IMR-90 (cell line): ENCODE measurements at regions not wholly inside any gene's neighbourhood (a gene's known extent, or its start where the extent isn't known, plus 50 kb on each side); places are given as distances from the start of the nearest gene placed in this dataset.
"Not testable (repeated sequence)": the region's sequence is repeated elsewhere in the genome, so short reads cannot be mapped to it uniquely, and the experiment has no call there.

ENCODE experiments used
- ATAC-seq: fragments of 200-7000 bp; cut with Tn5 transposase; 2 replicates; pipeline ENCODE4 v1.9.1; 2020; ENCODE audit warnings: low read depth, mild to moderate bottlenecking, moderate library complexity
- BruUV-seq: library from RNA; stranded (reverse); fragments of 400-500 nt; replicated peaks from 2 replicates; lab custom pipeline; 2021; lab: Mats Ljungman, UMichigan
- CTCF ChIA-PET: fragments of 300-600 bp; formaldehyde crosslinking; extraction: SDS; loops from one replicate; lab custom pipeline; 2021; ENCODE audit warnings: antibody characterized with exemption; lab: Yijun Ruan, JAX
- POLR2A ChIA-PET: fragments of 300-600 bp; sonication (Branson Sonifier 250); formaldehyde crosslinking; loops from one replicate; lab custom pipeline; 2022; ENCODE audit warnings: antibody characterized with exemption; ENCODE audit not compliant: unreplicated experiment; lab: Charles Lee
- DNase-seq: peaks from one replicate; pipeline ENCODE4 v3.0.0; 2013
- H2AFZ ChIP-seq: replicated peaks from 2 replicates; pipeline ENCODE3; 2013; ENCODE audit warnings: low read length, mild to moderate bottlenecking; ENCODE audit not compliant: poor library complexity
- H2AK5ac ChIP-seq: 2 replicates; pipeline ENCODE4 v1.6.1; 2013; ENCODE audit warnings: low read depth, low read length, inconsistent platforms
- H2AK9ac ChIP-seq: replicated peaks from 2 replicates; pipeline ENCODE3; 2013; ENCODE audit warnings: mild to moderate bottlenecking, low read depth, low read length, moderate library complexity; ENCODE audit not compliant: poor library complexity
- H2BK120ac ChIP-seq: 2 replicates; pipeline ENCODE4 v1.6.1; 2013; ENCODE audit warnings: low read depth, low read length, inconsistent platforms
- H2BK15ac ChIP-seq: 3 replicates; pipeline ENCODE4 v1.6.1; 2013; ENCODE audit warnings: low read depth, low read length, inconsistent platforms
- H2BK20ac ChIP-seq: 2 replicates; pipeline ENCODE4 v1.6.1; 2013; ENCODE audit warnings: low read depth, mild to moderate bottlenecking, inconsistent platforms, low read length, moderate library complexity
- H2BK5ac ChIP-seq: 2 replicates; pipeline ENCODE4 v1.6.1; 2013; ENCODE audit warnings: mild to moderate bottlenecking, low read depth, low read length, inconsistent platforms; ENCODE audit not compliant: poor library complexity, severe bottlenecking
- H3K14ac ChIP-seq: replicated peaks from 2 replicates; pipeline ENCODE4 v1.6.1; 2013; ENCODE audit warnings: low read depth, low read length, inconsistent platforms
- H3K18ac ChIP-seq: 2 replicates; pipeline ENCODE4 v1.6.1; 2013; ENCODE audit warnings: low read depth, low read length, control low read depth
- H3K23ac ChIP-seq: 2 replicates; pipeline ENCODE4 v1.6.1; 2013; ENCODE audit warnings: low read depth, low read length, inconsistent platforms
- H3K27ac ChIP-seq: 2 replicates; pipeline ENCODE4 v1.5.1; 2013; ENCODE audit warnings: mild to moderate bottlenecking, control low read depth, low read length; ENCODE audit not compliant: insufficient read depth
- H3K27me3 ChIP-seq: 2 replicates; pipeline ENCODE4 v1.6.1; 2013; ENCODE audit warnings: low read length; ENCODE audit not compliant: control insufficient read depth, insufficient read depth
- H3K36me3 ChIP-seq: 2 replicates; pipeline ENCODE4 v1.6.1; 2013; ENCODE audit warnings: low read length, mixed read lengths; ENCODE audit not compliant: control insufficient read depth, insufficient read depth
- H3K4ac ChIP-seq: 2 replicates; pipeline ENCODE4 v1.6.1; 2013; ENCODE audit warnings: low read depth, low read length, inconsistent platforms
- H3K4me1 ChIP-seq: 2 replicates; pipeline ENCODE4 v1.6.1; 2013; ENCODE audit warnings: low read length, mixed read lengths; ENCODE audit not compliant: control insufficient read depth, insufficient read depth
- H3K4me2 ChIP-seq: 2 replicates; pipeline ENCODE4 v1.6.1; 2013; ENCODE audit warnings: low read depth, mild to moderate bottlenecking, control low read depth, low read length, moderate library complexity
- H3K4me3 ChIP-seq: 2 replicates; pipeline ENCODE4 v1.5.1; 2013; ENCODE audit warnings: low read depth, mild to moderate bottlenecking, control low read depth, low read length, moderate library complexity; ENCODE audit not compliant: insufficient read depth
- H3K56ac ChIP-seq: 2 replicates; pipeline ENCODE4 v1.6.1; 2013; ENCODE audit warnings: low read length, inconsistent platforms; ENCODE audit not compliant: insufficient read depth; ENCODE audit errors: extremely low read depth
- H3K79me1 ChIP-seq, 2 experiments: 2 replicates each; pipeline ENCODE4 v1.6.1; 2013; ENCODE audit warnings: low read length in 2 of 2, inconsistent platforms in 1 of 2, low read depth in 1 of 2
- H3K9ac ChIP-seq: 2 replicates; pipeline ENCODE4 v1.6.1; 2013; ENCODE audit warnings: low read depth, low read length, control low read depth
- H3K9me1 ChIP-seq: 2 replicates; pipeline ENCODE4 v1.6.1; 2013; ENCODE audit warnings: low read length, inconsistent platforms; ENCODE audit not compliant: insufficient read depth
- H3K9me3 ChIP-seq: 2 replicates; pipeline ENCODE4 v1.6.1; 2013; ENCODE audit warnings: low read length; ENCODE audit not compliant: control insufficient read depth, insufficient read depth
- H4K20me1 ChIP-seq: 2 replicates; pipeline ENCODE4 v1.6.1; 2013; ENCODE audit warnings: low read length, inconsistent platforms; ENCODE audit not compliant: insufficient read depth
- H4K5ac ChIP-seq: 2 replicates; pipeline ENCODE4 v1.6.1; 2013; ENCODE audit warnings: mild to moderate bottlenecking, low read depth, low read length, control low read depth
- H4K8ac ChIP-seq, 2 experiments: 2 replicates each; pipeline ENCODE4 v1.6.1; 2013; ENCODE audit warnings: low read depth in 2 of 2, low read length in 2 of 2, control low read depth in 1 of 2, inconsistent platforms in 1 of 2
- H4K91ac ChIP-seq: 2 replicates; pipeline ENCODE4 v1.6.1; 2013; ENCODE audit warnings: low read depth, low read length, inconsistent platforms; ENCODE audit not compliant: insufficient read depth
- CEBPB ChIP-seq: IDR thresholded peaks from 2 replicates; pipeline ENCODE4 v1.6.1; 2012; ENCODE audit warnings: low read depth, low read length, improper control_type of control experiment
- RFX5 ChIP-seq: IDR thresholded peaks from 2 replicates; pipeline ENCODE4 v1.8.0; 2012; ENCODE audit warnings: low read depth, mild to moderate bottlenecking, low read length, moderate library complexity
- WGBS, 2 experiments: methylation state at CpG; one replicate each; pipeline versions ENCODE4 v1.1.5 to v1.1.7; 2013; ENCODE audit warnings: missing lambda C conversion rate in 2 of 2; ENCODE audit not compliant: insufficient read length in 1 of 2; ENCODE audit errors: extremely low coverage in 2 of 2; 5-methylcytosine and 5-hydroxymethylcytosine counted together
- dilution Hi-C: fragments of 300-500 bp; cut with HindIII; formaldehyde crosslinking; loops from one replicate; pipeline ENCODE4 v1.14.3; 2018; ENCODE audit warnings: low sequenced_read_pairs; ENCODE audit not compliant: unreplicated experiment
- in situ Hi-C: fragments of 300-500 bp; cut with MboI; formaldehyde crosslinking; loops from 3 replicates; pipeline ENCODE4 v1.14.3; 2019; ENCODE audit warnings: low sequenced_read_pairs, inconsistent platforms, mixed read lengths
- intact Hi-C: fragments of 100-400 bp; cut with micrococcal nuclease; formaldehyde crosslinking; loops from 2 replicates; pipeline ENCODE4 v1.10.0; 2022

GRCh38 chr14:30403791-30404190 is 155.2 kb upstream of the G2E3 start:
- H2AFZ ChIP-seq = no peak overlapping the region
- 100% methylated on average over 1 of the region's 4 CpGs; no CpG with 5 or more reads in 1 of the 2 experiments for WGBS, 2 experiments
- no peak overlapping the region for H2BK120ac ChIP-seq
- TF ChIP-seq RFX5 = no peak
- peak; percentile 96 for TF ChIP-seq CEBPB
- no peak overlapping the region for H2AK5ac ChIP-seq
- no peak overlapping the region for H3K4me3 ChIP-seq
- no peaks in the 10 kb centered on the region for H3K9me3 ChIP-seq
- no peak overlapping the region for H2BK5ac ChIP-seq
- no peaks in the 10 kb centered on the region for H4K20me1 ChIP-seq
- ChIA-PET POLR2A (no interaction called here), CTCF (no interaction called here)
- H3K4me1 ChIP-seq = no peaks in the 10 kb centered on the region
- intact Hi-C loops (no loop called here), in situ Hi-C loops (no loop called here), dilution Hi-C loops (no loop called here)
- H4K8ac ChIP-seq = no peak overlapping the region
- no peak overlapping the region for H4K5ac ChIP-seq
- no peak overlapping the region for H3K23ac ChIP-seq
- no peak for DNase-seq
- H4K91ac ChIP-seq = no peak overlapping the region
- no peak overlapping the region for H3K56ac ChIP-seq
- H3K27ac ChIP-seq = no peak overlapping the region
- ATAC-seq = no peak
- no peak overlapping the region for H2BK20ac ChIP-seq
- 0 out of 2 replicates have a peak, but pooled peaks cover 1% of the 10 kb centered on the region for H3K27me3 ChIP-seq
- no peak overlapping the region for H2BK15ac ChIP-seq
- no peak overlapping the region for H2AK9ac ChIP-seq
- no peak overlapping the region for H3K14ac ChIP-seq
- no TSS peak for BruUV-seq
- no peak overlapping the region for H3K18ac ChIP-seq
- no peaks in the 10 kb centered on the region for H3K36me3 ChIP-seq
- no peak overlapping the region for H3K4me2 ChIP-seq
- H3K9ac ChIP-seq = no peak overlapping the region
- H3K79me1 ChIP-seq = no peaks in the 10 kb centered on the region
- no peak overlapping the region for H3K4ac ChIP-seq
- no peaks in the 10 kb centered on the region for H3K9me1 ChIP-seq

GRCh38 chr14:30409508-30410015 is 149.4 kb upstream of the G2E3 start:
- dilution Hi-C loops, H2BK120ac ChIP-seq, H3K4me3 ChIP-seq, H3K79me1 ChIP-seq, H2BK20ac ChIP-seq, BruUV-seq, H3K14ac ChIP-seq, H4K20me1 ChIP-seq, H2BK5ac ChIP-seq, POLR2A ChIA-PET, H4K91ac ChIP-seq, H3K4ac ChIP-seq, in situ Hi-C loops, H2AFZ ChIP-seq, H3K23ac ChIP-seq, H3K4me2 ChIP-seq, H3K9me1 ChIP-seq, ATAC-seq, H3K27me3 ChIP-seq, DNase-seq, H3K36me3 ChIP-seq, H3K4me1 ChIP-seq, H3K9me3 ChIP-seq, H2AK9ac ChIP-seq, H2AK5ac ChIP-seq, H2BK15ac ChIP-seq, H3K27ac ChIP-seq, H3K9ac ChIP-seq, H4K8ac ChIP-seq, CTCF ChIA-PET, H3K18ac ChIP-seq, H4K5ac ChIP-seq, intact Hi-C loops, H3K56ac ChIP-seq: not testable (repeated sequence)
- WGBS, 2 experiments = no CpG with 5 or more reads among the region's 2 CpGs
